ENCODE measurements at regions not wholly inside any gene's neighbourhood (a gene's known extent, or its start where the extent isn't known, plus 50 kb on each side); places are given as distances from the start of the nearest gene placed in this dataset.

- no peak for FAIRE-seq
Observed at GRCh38 chr16:66315210-66315825, 51.2 kb upstream of the CDH5 start.

GRCh38 chr16:66311306-66311705 lies 55.2 kb upstream of the CDH5 start:
- FAIRE-seq = no peak

GRCh38 chr16:66309215-66309807 lies 57.2 kb upstream of the CDH5 start:
- FAIRE-seq = no peak

- no peak for FAIRE-seq
Observed at GRCh38 chr16:66308096-66308495, 58.4 kb upstream of the CDH5 start.

GRCh38 chr16:66306366-66307150 lies 59.9 kb upstream of the CDH5 start:
- no peak for FAIRE-seq

GRCh38 chr16:66304961-66305360 lies 61.5 kb upstream of the CDH5 start:
- no peak for FAIRE-seq

- FAIRE-seq = no peak
Observed at GRCh38 chr16:66304151-66304550, 62.3 kb upstream of the CDH5 start.

- no peak for FAIRE-seq
Observed at GRCh38 chr16:66300501-66300900, 66.0 kb upstream of the CDH5 start.

GRCh38 chr16:66300037-66300436 lies 66.5 kb upstream of the CDH5 start:
- no peak for FAIRE-seq

GRCh38 chr16:66299349-66299748 lies 67.1 kb upstream of the CDH5 start:
- no peak for FAIRE-seq

- FAIRE-seq = no peak
Observed at GRCh38 chr16:66298571-66299120, 67.8 kb upstream of the CDH5 start.

GRCh38 chr16:66298006-66298405 lies 68.5 kb upstream of the CDH5 start:
- FAIRE-seq = no peak

- FAIRE-seq = no peak
Observed at GRCh38 chr16:66296591-66296990, 69.9 kb upstream of the CDH5 start.

GRCh38 chr16:66295761-66296546 lies 70.5 kb upstream of the CDH5 start:
- FAIRE-seq = no peak

GRCh38 chr16:66295213-66295612 lies 71.3 kb upstream of the CDH5 start:
- FAIRE-seq = no peak

- no peak for FAIRE-seq
Observed at GRCh38 chr16:66294507-66294906, 72.0 kb upstream of the CDH5 start.

GRCh38 chr16:66293932-66294331 lies 72.6 kb upstream of the CDH5 start:
- no peak for FAIRE-seq

- FAIRE-seq = no peak
Observed at GRCh38 chr16:66293207-66293735, 73.2 kb upstream of the CDH5 start.

GRCh38 chr16:66292241-66292935 lies 74.1 kb upstream of the CDH5 start:
- no peak for FAIRE-seq

- FAIRE-seq = no peak
Observed at GRCh38 chr16:66291833-66292232, 74.7 kb upstream of the CDH5 start.

GRCh38 chr16:66290431-66290830 lies 76.1 kb upstream of the CDH5 start:
- FAIRE-seq = no peak

GRCh38 chr16:66289986-66290385 lies 76.5 kb upstream of the CDH5 start:
- FAIRE-seq = no peak

Measured in G401.6 (cell line).